LNCAP (cell line): ENCODE measurements at regions not wholly inside any gene's neighbourhood (a gene's known extent, or its start where the extent isn't known, plus 50 kb on each side); places are given as distances from the start of the nearest gene placed in this dataset.

Source experiments
- CTCF ChIP-seq: fragments of 450-650 bp; IDR thresholded peaks from 2 replicates; pipeline ENCODE4 v1.5.1; 2017; ENCODE audit warnings: mild to moderate bottlenecking

DNA sequence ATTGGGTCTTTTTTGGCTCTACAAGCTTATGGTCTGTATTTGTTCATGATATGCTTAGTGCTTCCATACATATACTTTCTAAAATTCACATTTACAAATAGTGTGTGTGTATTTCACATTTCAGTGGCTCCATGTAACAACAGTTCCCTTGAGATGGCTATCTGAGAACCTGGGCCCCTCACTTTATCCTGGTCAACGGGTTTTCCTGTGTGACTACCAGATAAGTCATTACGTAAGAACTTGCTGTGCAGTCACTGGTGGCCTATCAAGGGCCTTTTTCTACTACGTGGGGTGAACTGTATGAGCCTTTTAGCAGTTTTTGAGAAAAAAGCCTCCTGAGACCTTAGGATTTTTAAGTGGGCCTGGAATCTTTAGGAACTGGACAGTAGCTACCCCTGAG, 454.1 kb downstream of the PCNX1 start:
- no peak for TF ChIP-seq CTCF

- no peak for TF ChIP-seq CTCF
Observed at GRCh38 chr14:71361874-71362273, 454.6 kb downstream of the PCNX1 start.

DNA sequence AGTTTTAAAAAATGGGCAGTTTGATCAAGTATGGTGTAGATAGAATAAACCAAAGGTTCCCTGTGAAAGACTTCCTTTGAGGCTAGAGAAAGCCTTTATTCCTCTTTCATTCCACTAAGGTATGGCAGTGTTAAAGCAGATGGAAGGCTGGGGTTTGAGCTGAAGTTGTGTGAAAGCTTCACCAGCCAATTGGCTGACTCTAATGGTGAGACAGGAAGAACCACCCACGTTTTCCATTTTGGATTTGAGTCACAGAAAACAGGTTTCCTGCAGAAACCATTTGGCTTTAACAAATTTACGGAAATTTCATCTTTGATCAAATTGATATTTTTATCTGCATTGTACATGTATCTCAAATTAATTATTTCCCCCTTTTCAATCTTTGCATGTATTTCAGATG, 455.0 kb downstream of the PCNX1 start:
- no peak for TF ChIP-seq CTCF

- TF ChIP-seq CTCF, result no peak
Observed at GRCh38 chr14:71362920-71363584, 455.8 kb downstream of the PCNX1 start.

DNA sequence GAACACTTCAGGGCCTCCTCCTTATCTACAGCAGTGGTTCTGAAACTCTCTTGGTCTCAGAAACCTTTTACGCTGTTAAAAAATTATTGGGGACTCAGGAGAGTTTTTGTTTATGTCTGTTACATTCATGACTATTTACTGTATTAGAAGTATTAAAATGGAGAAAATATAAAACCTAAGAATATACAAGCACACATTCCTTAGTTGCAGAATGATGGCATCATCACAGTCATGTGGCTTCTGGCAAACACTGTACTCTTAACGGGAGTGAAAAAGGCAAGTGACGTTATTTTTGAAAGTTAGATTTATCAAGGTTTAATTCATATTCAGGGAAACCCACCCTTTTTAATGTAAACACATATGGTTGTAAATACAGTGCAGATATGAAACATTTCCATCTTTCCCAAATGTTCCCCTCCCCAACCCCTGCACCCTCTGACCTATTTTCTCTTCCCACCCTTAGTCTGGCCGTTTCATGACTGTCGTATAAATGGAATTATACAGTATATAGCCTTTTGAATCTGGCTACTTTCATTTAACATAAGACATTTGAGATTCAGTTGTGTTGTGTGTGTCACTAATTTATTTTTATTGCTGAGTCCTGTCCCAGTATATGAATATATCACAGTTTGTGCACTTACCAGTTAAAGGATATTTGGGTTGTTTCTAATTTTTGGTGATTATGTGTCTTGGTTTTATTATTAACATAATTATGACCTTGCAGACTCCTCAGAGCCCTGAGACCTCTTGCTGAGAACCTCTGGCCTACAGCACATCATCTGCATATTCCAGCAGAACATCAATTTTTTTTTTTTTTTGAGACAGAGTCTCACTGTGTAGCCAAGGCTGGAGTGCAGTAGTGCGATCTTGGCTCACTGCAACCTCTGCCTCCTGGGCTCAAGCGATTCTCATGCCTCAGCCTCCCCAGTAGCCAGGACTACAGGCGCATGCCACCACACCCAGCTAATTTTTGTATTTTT, 457.0 kb downstream of the PCNX1 start:
- no peak for TF ChIP-seq CTCF

DNA sequence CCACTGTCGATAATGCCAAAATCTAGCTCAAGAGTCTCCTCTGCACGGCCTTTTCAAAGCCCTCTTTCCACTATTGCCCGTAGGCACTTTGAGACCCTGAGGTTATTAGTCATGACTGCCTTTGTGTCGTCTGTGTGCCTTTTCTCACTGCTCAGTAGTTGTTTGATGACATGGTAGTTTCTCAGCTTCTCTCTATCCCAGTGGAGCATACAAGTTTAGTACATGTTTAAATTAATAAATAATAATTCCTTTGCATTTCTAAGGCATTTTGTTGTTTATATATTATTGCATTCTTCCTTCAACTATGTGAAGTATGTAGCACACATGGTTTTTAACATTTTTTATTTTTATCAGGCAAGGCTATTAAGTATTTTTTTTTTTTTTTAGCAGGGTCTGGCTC, 458.1 kb downstream of the PCNX1 start:
- no peak for TF ChIP-seq CTCF

- no peak for TF ChIP-seq CTCF
Observed at GRCh38 chr14:71366861-71367260, 459.6 kb downstream of the PCNX1 start.
